ENCODE measurements at regions not wholly inside any gene's neighbourhood (a gene's known extent, or its start where the extent isn't known, plus 50 kb on each side); places are given as distances from the start of the nearest gene placed in this dataset.
A peak's percentile ranks its signal among the peaks of the same experiment; 100 is the strongest.
"Not testable (repeated sequence)": the region's sequence is repeated elsewhere in the genome, so short reads cannot be mapped to it uniquely, and the experiment has no call there.

DNA sequence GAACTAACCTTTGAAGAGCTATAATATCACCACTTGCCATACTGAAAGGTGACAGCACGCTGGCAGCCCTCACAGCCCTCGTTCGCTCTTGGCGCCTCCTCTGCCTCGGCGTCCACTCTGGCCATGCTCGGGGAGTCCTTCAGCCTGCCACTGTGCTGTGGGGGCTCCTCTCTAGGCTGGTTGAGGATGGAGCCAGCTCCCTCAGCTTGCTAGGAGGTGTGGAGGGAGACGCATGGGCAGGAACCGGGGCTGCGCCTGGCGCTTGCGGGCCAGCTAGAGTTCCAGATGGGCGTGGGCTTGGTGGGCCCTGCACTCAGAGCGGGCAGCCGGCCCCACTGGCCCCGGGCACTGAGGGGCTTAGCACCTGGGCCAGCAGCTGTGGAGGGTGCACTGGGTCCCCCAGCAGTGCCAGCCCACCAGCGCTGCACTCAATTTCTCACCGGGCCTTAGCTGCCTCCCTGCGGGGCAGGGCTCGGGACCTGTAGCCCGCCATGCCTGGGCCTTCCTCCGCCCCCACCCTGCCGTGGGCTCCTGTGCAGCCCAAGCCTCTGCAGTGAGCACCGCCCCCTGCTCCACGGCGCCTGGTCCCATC, 329.7 kb downstream of the LMBRD1 start:
- no peak for DNase-seq

DNA sequence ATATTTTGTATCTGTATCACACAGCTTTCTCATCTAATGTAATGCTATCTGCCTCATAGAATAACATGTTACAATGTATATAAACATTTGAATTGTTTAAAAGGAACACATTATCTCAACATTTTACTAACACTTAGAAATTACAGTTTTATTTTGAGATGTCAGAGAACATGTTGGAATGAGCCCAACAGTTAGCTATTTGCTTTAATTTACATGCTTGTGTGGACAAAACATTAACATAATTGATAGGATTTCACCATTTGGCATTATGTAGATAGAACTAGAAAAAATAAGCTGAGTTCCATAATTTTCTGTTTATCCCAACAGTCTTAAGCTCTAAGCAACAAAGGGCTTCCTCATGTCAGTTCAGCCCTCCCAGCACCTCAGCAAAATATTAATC, 330.9 kb downstream of the LMBRD1 start:
- DNase-seq = no peak

DNA sequence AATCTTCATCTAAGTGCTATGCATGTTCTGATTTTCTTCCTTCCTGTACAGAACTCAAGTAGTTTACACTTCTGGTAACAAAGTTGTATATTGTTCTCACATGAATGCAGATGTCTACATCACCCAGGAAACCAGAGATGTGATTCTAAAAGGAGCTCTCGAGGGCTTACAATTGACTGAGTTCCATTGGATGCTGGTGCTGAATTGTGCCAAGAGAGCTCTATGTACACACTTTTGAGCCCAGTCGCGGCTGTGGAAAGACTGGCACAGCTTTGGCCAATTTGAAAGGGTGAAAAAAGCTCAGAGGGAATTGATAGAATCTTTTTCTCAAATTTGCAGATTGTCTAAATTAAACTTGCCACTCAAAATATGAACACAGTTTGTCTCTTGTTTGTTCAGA, 340.7 kb downstream of the LMBRD1 start:
- peak in 1 of 2 experiments; percentile 6 for DNase-seq

DNA sequence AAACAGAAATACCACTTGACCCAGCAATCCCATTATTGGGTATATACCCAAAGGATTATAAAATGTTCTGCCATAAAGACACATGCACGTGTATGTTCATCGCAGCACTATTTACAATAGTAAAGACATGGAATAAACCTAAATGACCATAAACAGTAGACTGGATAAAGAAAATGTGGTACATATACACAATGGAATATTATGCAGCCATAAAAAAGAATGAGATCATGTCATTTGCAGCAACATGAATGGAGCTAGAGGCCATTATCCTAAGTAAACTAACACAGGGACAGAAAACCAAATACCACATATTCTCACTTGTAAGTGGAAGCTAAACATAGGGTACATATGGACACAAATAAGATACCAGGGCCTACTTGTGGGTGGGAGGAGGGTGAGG, 342.2 kb downstream of the LMBRD1 start:
- not testable (repeated sequence) for DNase-seq

DNA sequence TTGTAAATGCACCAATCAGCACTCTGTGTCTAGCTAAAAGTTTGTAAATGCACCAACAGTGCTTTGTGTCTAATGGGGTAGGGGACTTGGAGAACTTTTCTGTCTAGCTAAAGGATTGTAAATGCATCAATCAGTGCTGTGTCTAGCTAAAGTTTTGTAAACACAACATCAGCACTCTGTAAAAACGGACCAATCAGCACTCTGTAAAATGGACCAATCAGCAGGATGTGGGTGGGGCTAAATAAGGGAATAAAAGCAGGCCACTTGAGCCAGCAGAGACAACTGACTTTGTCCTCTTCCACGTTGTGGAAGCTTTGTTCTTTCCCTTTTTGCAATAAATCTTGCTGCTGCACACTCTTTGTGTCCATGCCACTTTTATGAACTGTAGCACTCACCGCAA, 346.3 kb downstream of the LMBRD1 start:
- not testable (repeated sequence) for DNase-seq

DNA sequence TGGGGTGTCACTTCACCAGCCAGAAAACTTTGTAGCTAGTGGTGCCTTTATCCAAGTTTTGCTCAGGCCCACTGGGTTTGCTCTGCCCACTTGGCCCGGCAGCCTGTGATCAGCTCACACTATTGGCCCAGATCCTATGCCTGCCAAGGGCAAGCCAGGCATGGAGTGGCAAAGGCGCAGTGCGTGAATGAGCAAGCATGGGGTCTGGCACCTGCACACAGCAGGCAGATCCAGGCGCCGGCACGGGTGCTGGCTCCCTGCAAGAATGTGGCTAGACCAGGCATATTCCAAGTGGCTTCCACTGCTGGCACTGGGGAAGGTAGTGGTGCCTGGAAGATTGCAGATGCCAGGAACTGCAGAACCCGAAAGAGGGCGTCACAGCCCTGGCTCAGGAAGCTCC, 346.9 kb downstream of the LMBRD1 start:
- DNase-seq = no peak

Data from NCI-H2081 (cell line).